ENCODE measurements at regions not wholly inside any gene's neighbourhood (a gene's known extent, or its start where the extent isn't known, plus 50 kb on each side); places are given as distances from the start of the nearest gene placed in this dataset.

- Histone ChIP-seq H3K4me3 (ENCODE audit: low read length) (no peak overlapping the region), H3K4me1 (ENCODE audit: control insufficient read depth, insufficient read depth, low read length) (no peaks in the 10 kb centered on the region), H3K36me3 (ENCODE audit: control insufficient read depth, insufficient read depth, low read length) (no peaks in the 10 kb centered on the region), H3K27me3 (ENCODE audit: control insufficient read depth, insufficient read depth, low read length) (no peaks in the 10 kb centered on the region), H3K9me3 (ENCODE audit: control insufficient read depth, insufficient read depth, low read length) (no peaks in the 10 kb centered on the region), H3K27ac (ENCODE audit: low read length) (no peak overlapping the region)
- no CpG with 5 or more reads among the region's 9 CpGs for WGBS (ENCODE audit: insufficient coverage, insufficient read length)
- DNase-seq (ENCODE audit: low read depth, low spot score): no peak
Measured at GRCh38 chr3:72245183-72245811, 460.3 kb upstream of the PROK2 start.

GRCh38 chr3:72244396-72244795 is 459.4 kb upstream of the PROK2 start:
- no peak overlapping the region for H3K4me3 ChIP-seq (ENCODE audit: low read length)
- DNase-seq (ENCODE audit: low read depth, low spot score): no peak
- no peaks in the 10 kb centered on the region for H3K27me3 ChIP-seq (ENCODE audit: control insufficient read depth, insufficient read depth, low read length)
- no peak overlapping the region for H3K27ac ChIP-seq (ENCODE audit: low read length)
- no peaks in the 10 kb centered on the region for H3K4me1 ChIP-seq (ENCODE audit: control insufficient read depth, insufficient read depth, low read length)
- WGBS (ENCODE audit: insufficient coverage, insufficient read length): no CpG with 5 or more reads among the region's 5 CpGs
- no peaks in the 10 kb centered on the region for H3K9me3 ChIP-seq (ENCODE audit: control insufficient read depth, insufficient read depth, low read length)
- no peaks in the 10 kb centered on the region for H3K36me3 ChIP-seq (ENCODE audit: control insufficient read depth, insufficient read depth, low read length)

DNA sequence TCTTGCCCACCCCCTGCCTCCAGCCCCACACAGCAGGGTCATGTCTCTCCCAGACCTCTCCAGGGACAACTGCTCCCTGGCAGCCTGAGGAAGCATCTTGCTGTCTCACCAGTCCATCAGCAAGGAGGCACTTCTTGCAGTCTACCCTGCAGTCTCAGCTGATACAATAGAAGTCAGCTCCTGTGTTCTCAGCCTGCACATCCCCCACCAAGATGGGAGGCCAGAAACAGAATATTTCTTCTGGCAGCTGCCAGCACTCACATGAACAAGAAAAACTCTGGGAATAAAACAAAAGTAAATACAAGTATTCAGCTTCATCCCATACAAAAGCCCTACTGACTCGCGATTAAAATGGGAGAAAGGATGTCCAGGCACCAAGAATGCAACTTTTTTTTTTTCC is 457.4 kb upstream of the PROK2 start:
- Histone ChIP-seq H3K4me1 (ENCODE audit: control insufficient read depth, insufficient read depth, low read length) (no peaks in the 10 kb centered on the region), H3K27ac (ENCODE audit: low read length) (no peak overlapping the region), H3K4me3 (ENCODE audit: low read length) (no peak overlapping the region), H3K9me3 (ENCODE audit: control insufficient read depth, insufficient read depth, low read length) (no peaks in the 10 kb centered on the region), H3K36me3 (ENCODE audit: control insufficient read depth, insufficient read depth, low read length) (no peaks in the 10 kb centered on the region), H3K27me3 (ENCODE audit: control insufficient read depth, insufficient read depth, low read length) (no peaks in the 10 kb centered on the region)
- no peak for DNase-seq (ENCODE audit: low read depth, low spot score)
- WGBS (ENCODE audit: insufficient coverage, insufficient read length): no CpG with 5 or more reads among the region's 2 CpGs

GRCh38 chr3:72241525-72241924 is 456.6 kb upstream of the PROK2 start:
- no peak overlapping the region for H3K4me3 ChIP-seq (ENCODE audit: low read length)
- no peaks in the 10 kb centered on the region for H3K27me3 ChIP-seq (ENCODE audit: control insufficient read depth, insufficient read depth, low read length)
- H3K4me1 ChIP-seq (ENCODE audit: control insufficient read depth, insufficient read depth, low read length): no peaks in the 10 kb centered on the region
- H3K36me3 ChIP-seq (ENCODE audit: control insufficient read depth, insufficient read depth, low read length): no peaks in the 10 kb centered on the region
- H3K27ac ChIP-seq (ENCODE audit: low read length): no peak overlapping the region
- WGBS (ENCODE audit: insufficient coverage, insufficient read length): no CpG with 5 or more reads among the region's 1 CpG
- DNase-seq (ENCODE audit: low read depth, low spot score): no peak
- H3K9me3 ChIP-seq (ENCODE audit: control insufficient read depth, insufficient read depth, low read length): no peaks in the 10 kb centered on the region

GRCh38 chr3:72240531-72240930 is 455.6 kb upstream of the PROK2 start:
- H3K36me3 ChIP-seq (ENCODE audit: control insufficient read depth, insufficient read depth, low read length): no peaks in the 10 kb centered on the region
- H3K9me3 ChIP-seq (ENCODE audit: control insufficient read depth, insufficient read depth, low read length): no peaks in the 10 kb centered on the region
- H3K4me3 ChIP-seq (ENCODE audit: low read length): no peak overlapping the region
- no CpG with 5 or more reads among the region's 4 CpGs for WGBS (ENCODE audit: insufficient coverage, insufficient read length)
- no peaks in the 10 kb centered on the region for H3K4me1 ChIP-seq (ENCODE audit: control insufficient read depth, insufficient read depth, low read length)
- H3K27me3 ChIP-seq (ENCODE audit: control insufficient read depth, insufficient read depth, low read length): no peaks in the 10 kb centered on the region
- DNase-seq (ENCODE audit: low read depth, low spot score): no peak
- H3K27ac ChIP-seq (ENCODE audit: low read length): no peak overlapping the region

GRCh38 chr3:72238801-72239200 is 453.9 kb upstream of the PROK2 start:
- H3K4me3 ChIP-seq (ENCODE audit: low read length): no peak overlapping the region
- H3K36me3 ChIP-seq (ENCODE audit: control insufficient read depth, insufficient read depth, low read length): no peaks in the 10 kb centered on the region
- no peaks in the 10 kb centered on the region for H3K4me1 ChIP-seq (ENCODE audit: control insufficient read depth, insufficient read depth, low read length)
- H3K9me3 ChIP-seq (ENCODE audit: control insufficient read depth, insufficient read depth, low read length): no peaks in the 10 kb centered on the region
- DNase-seq (ENCODE audit: low read depth, low spot score): no peak
- WGBS (ENCODE audit: insufficient coverage, insufficient read length): no CpG with 5 or more reads among the region's 3 CpGs
- no peak overlapping the region for H3K27ac ChIP-seq (ENCODE audit: low read length)
- H3K27me3 ChIP-seq (ENCODE audit: control insufficient read depth, insufficient read depth, low read length): no peaks in the 10 kb centered on the region

DNA sequence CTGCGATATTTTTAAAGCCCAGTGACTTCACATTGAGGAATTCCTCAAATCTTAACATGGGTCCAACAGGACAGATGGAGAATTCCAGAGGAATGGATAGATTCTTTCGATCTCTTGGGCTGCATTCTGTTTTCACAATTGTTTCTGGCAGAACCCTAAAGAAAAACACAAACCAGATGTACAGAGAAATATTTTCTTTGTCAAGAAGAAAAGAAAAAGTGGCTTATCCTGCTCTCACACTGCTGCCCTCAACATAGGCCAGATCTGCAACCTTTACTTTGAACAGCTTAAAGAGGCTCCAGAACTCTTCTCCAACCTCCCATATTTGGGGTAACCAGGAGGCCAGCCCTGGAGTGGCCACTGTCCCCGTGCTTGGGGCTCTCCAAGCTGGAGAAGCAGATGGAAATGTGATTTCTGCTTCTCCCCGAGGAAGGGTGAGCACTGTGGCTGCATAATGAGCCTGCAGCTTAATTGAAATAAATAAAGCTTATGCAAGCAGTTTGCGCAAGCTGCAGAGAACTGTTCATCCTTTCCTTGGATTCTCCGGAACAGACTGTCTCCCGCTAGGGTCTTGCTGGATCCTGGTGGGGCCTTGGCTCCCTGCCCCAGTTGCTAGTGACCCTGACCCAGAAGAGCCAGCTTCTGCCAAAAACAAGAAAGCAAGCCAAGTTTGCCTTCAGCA is 453.2 kb upstream of the PROK2 start:
- no CpG with 5 or more reads among the region's 7 CpGs for WGBS (ENCODE audit: insufficient coverage, insufficient read length)
- no peaks in the 10 kb centered on the region for H3K4me1 ChIP-seq (ENCODE audit: control insufficient read depth, insufficient read depth, low read length)
- H3K36me3 ChIP-seq (ENCODE audit: control insufficient read depth, insufficient read depth, low read length): no peaks in the 10 kb centered on the region
- H3K4me3 ChIP-seq (ENCODE audit: low read length): no peak overlapping the region
- no peak for DNase-seq (ENCODE audit: low read depth, low spot score)
- no peaks in the 10 kb centered on the region for H3K27me3 ChIP-seq (ENCODE audit: control insufficient read depth, insufficient read depth, low read length)
- H3K9me3 ChIP-seq (ENCODE audit: control insufficient read depth, insufficient read depth, low read length): no peaks in the 10 kb centered on the region
- no peak overlapping the region for H3K27ac ChIP-seq (ENCODE audit: low read length)

GRCh38 chr3:72237679-72238009 is 452.7 kb upstream of the PROK2 start:
- H3K27ac ChIP-seq (ENCODE audit: low read length): no peak overlapping the region
- H3K27me3 ChIP-seq (ENCODE audit: control insufficient read depth, insufficient read depth, low read length): no peaks in the 10 kb centered on the region
- no peaks in the 10 kb centered on the region for H3K4me1 ChIP-seq (ENCODE audit: control insufficient read depth, insufficient read depth, low read length)
- no peak for DNase-seq (ENCODE audit: low read depth, low spot score)
- H3K36me3 ChIP-seq (ENCODE audit: control insufficient read depth, insufficient read depth, low read length): no peaks in the 10 kb centered on the region
- no peaks in the 10 kb centered on the region for H3K9me3 ChIP-seq (ENCODE audit: control insufficient read depth, insufficient read depth, low read length)
- no peak overlapping the region for H3K4me3 ChIP-seq (ENCODE audit: low read length)
- WGBS (ENCODE audit: insufficient coverage, insufficient read length): no CpG with 5 or more reads among the region's 2 CpGs

GRCh38 chr3:72234391-72234790 is 449.4 kb upstream of the PROK2 start:
- no peak for DNase-seq (ENCODE audit: low read depth, low spot score)

DNA sequence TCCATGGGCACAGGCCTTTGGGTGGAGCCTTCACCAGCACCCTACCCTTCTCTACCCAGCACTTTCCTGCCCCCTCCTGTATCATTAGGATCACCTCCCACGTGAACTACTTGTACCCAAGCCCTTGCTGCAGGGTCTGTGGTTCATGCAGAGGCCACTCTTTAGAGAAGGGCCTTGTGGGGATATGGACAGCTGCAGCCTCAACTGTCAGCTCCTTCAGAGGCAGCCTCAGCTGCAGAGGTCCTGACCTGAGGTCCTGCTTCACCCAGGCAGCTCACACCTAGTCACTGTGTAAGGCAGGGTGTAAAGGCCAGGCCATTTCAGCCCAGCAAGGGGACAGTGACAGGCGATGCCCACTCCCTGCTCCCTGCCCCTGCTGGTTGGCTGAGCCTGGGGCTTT is 448.6 kb upstream of the PROK2 start:
- WGBS (ENCODE audit: insufficient coverage, insufficient read length): no CpG with 5 or more reads among the region's 2 CpGs
- Histone ChIP-seq H3K4me3 (ENCODE audit: low read length) (no peak overlapping the region), H3K9me3 (ENCODE audit: control insufficient read depth, insufficient read depth, low read length) (no peaks in the 10 kb centered on the region), H3K27me3 (ENCODE audit: control insufficient read depth, insufficient read depth, low read length) (no peaks in the 10 kb centered on the region), H3K27ac (ENCODE audit: low read length) (no peak overlapping the region), H3K36me3 (ENCODE audit: control insufficient read depth, insufficient read depth, low read length) (no peaks in the 10 kb centered on the region), H3K4me1 (ENCODE audit: control insufficient read depth, insufficient read depth, low read length) (no peaks in the 10 kb centered on the region)
- DNase-seq (ENCODE audit: low read depth, low spot score): no peak

More at GRCh38 chr3:72234391-72234790, 449.4 kb upstream of the PROK2 start:
- Histone ChIP-seq H3K27ac (ENCODE audit: low read length) (no peak overlapping the region), H3K9me3 (ENCODE audit: control insufficient read depth, insufficient read depth, low read length) (no peaks in the 10 kb centered on the region), H3K36me3 (ENCODE audit: control insufficient read depth, insufficient read depth, low read length) (no peaks in the 10 kb centered on the region), H3K4me3 (ENCODE audit: low read length) (no peak overlapping the region), H3K27me3 (ENCODE audit: control insufficient read depth, insufficient read depth, low read length) (no peaks in the 10 kb centered on the region), H3K4me1 (ENCODE audit: control insufficient read depth, insufficient read depth, low read length) (no peaks in the 10 kb centered on the region)
- WGBS (ENCODE audit: insufficient coverage, insufficient read length): no CpG with 5 or more reads among the region's 4 CpGs

GRCh38 chr3:72232777-72233176 is 447.8 kb upstream of the PROK2 start:
- no peak for DNase-seq (ENCODE audit: low read depth, low spot score)
- Histone ChIP-seq H3K9me3 (ENCODE audit: control insufficient read depth, insufficient read depth, low read length) (no peaks in the 10 kb centered on the region), H3K36me3 (ENCODE audit: control insufficient read depth, insufficient read depth, low read length) (no peaks in the 10 kb centered on the region), H3K27ac (ENCODE audit: low read length) (no peak overlapping the region), H3K27me3 (ENCODE audit: control insufficient read depth, insufficient read depth, low read length) (no peaks in the 10 kb centered on the region), H3K4me3 (ENCODE audit: low read length) (no peak overlapping the region), H3K4me1 (ENCODE audit: control insufficient read depth, insufficient read depth, low read length) (no peaks in the 10 kb centered on the region)
- WGBS (ENCODE audit: insufficient coverage, insufficient read length): no CpG with 5 or more reads among the region's 6 CpGs

All from iPS DF 6.9 (cell line).